GM18870 (cell line): ENCODE measurements at regions not wholly inside any gene's neighbourhood (a gene's known extent, or its start where the extent isn't known, plus 50 kb on each side); places are given as distances from the start of the nearest gene placed in this dataset.
"Not testable (repeated sequence)": the region's sequence is repeated elsewhere in the genome, so short reads cannot be mapped to it uniquely, and the experiment has no call there.

ENCODE experiments used
- ATAC-seq: cut with Tn5 transposase; IDR thresholded peaks from one replicate; pipeline ENCODE4 v1.9.1; 2021; ENCODE audit warnings: moderate library complexity; ENCODE audit not compliant: unreplicated experiment

GRCh38 chr10:33666686-33667480 is 332.4 kb upstream of the NRP1 start:
- no peak for ATAC-seq

GRCh38 chr10:33665501-33665900 is 331.0 kb upstream of the NRP1 start:
- no peak for ATAC-seq

DNA sequence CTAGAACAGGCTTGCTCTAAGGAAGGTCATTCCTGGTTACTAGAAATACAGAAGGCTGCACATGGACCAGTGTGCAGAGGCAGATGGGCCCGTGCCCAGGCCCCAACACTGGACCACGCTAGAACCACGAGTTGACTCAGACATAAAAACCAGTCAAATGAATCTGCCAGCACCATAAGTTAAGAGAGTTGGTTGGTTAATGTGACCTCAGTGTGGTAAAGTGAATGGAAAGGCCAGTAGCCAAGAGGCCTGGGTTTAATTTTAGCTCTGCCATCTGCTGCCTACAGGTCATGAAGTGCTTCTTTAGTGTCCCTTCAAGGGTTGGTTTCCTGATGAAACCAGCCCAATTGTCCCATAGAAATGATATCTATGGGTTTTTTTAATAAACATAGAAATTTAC is 329.6 kb upstream of the NRP1 start:
- no peak for ATAC-seq

GRCh38 chr10:33661580-33662336 is 327.3 kb upstream of the NRP1 start:
- ATAC-seq, result no peak

DNA sequence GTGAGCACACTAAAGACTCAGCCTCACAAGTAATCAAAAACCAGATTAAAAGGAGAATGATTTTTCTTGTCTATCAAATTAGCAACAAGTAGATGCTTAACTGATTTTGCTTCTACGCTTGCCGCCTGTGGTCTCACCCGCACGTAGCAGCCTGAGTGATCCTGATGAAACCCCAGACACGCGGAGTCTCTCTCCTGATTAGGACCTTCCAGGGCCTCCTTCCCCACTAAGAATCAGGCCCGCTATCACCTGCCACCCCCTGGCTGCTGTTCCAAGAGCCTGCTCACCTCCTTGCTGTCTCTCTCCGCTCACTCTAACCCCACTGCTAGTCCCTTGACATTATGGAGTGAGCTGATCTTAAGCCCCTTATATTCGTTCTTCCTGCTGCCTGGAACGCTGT is 325.9 kb upstream of the NRP1 start:
- ATAC-seq, result no peak

- no peak for ATAC-seq
Observed at GRCh38 chr10:33657913-33658312, 323.4 kb upstream of the NRP1 start.

DNA sequence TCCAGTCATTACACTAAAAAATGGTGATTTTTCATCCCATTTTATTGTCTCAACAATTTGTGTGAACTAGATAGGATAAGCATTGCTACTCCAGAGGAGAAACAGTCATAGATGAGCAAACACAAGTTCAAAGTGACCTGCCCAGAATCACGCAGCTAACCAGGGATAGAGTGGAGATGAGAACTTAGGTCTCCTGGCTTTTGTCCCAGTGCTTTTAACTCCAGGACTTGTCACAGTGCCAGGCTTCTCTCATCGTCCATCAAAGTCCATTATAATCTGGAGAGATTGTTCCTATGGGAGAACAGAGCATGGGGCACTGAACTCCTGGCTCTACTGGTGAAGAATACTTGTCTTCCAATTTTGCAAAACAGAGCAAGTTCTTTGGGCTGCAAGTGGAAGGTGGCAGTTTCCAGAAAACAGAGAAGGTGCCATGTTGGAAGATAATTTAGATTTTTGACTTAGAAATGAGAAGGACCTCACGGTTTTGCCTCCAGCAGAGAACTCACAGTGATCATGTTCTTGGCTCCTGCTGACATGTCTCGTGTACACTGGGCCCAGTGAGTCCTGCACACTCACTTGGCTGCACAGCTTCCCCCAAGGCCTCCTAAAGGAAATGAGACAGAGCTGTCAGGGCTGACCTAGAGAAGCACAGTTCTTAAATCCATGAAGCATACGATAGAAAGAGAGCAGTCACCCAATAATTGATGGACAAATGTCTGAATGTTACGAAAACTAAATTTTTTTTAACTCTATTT is 322.9 kb upstream of the NRP1 start:
- no peak for ATAC-seq

DNA sequence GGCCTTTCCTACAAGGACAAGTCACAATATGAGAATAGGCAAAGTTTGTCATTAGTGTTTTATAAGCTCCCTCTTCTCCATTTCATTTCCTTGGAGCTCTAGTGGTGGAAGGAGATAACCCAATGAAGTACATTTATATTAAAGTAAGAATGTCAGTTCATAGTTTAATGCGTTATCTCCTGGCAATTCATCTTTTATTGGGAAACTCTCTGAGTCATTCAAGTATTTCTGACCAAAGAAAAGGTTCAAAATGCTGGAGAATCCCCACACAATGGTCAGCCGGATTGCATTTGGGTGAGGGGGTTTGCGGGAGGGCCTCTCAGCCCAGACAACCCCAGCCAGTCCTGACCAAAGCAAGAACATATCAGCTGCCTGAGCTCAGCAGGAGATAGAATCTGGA is 321.5 kb upstream of the NRP1 start:
- ATAC-seq, result no peak

GRCh38 chr10:33655165-33655815 is 320.8 kb upstream of the NRP1 start:
- no peak for ATAC-seq

- no peak for ATAC-seq
Observed at GRCh38 chr10:33653584-33654367, 319.3 kb upstream of the NRP1 start.

- ATAC-seq, result no peak
Observed at GRCh38 chr10:33652870-33653269, 318.4 kb upstream of the NRP1 start.

GRCh38 chr10:33650131-33650530 is 315.7 kb upstream of the NRP1 start:
- not testable (repeated sequence) for ATAC-seq

DNA sequence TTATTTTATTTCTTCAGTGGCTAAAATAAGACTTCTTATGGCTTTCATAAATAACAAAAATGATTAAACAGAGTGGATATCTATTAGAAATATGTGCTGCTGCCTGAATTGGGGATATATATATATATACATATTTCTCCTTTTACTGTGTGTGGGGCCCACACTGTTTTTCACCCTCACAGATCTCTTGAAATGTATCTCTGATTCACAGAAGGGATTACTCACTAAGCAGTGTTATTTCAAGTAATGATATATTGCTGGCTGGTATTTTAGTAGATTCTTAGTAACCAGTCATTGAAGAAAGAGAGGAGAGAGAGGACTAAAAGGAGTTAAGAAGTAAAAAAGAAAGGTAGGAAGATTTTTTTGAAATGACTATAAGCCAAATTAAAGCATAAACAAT is 308.6 kb upstream of the NRP1 start:
- ATAC-seq, result no peak

- no peak for ATAC-seq
Observed at GRCh38 chr10:33638891-33639290, 304.4 kb upstream of the NRP1 start.

DNA sequence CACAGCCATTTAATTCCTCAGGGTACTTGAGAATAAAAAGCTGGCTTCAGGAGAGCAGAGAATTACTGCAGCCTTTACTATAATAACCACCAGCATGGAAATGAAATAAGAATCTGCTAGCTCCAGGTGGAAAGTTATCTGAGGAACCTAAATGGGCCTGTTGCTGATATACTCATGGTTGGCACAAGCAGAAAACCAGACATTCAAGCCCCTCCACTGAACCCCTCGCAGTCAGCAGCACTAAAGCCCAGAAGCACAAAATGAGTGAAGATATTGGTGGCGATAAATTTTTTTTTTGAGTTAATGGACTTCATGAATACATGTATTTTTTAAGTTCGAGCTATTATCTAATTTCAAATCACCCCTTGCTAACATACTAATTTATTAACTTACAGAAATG is 303.9 kb upstream of the NRP1 start:
- ATAC-seq, result no peak

DNA sequence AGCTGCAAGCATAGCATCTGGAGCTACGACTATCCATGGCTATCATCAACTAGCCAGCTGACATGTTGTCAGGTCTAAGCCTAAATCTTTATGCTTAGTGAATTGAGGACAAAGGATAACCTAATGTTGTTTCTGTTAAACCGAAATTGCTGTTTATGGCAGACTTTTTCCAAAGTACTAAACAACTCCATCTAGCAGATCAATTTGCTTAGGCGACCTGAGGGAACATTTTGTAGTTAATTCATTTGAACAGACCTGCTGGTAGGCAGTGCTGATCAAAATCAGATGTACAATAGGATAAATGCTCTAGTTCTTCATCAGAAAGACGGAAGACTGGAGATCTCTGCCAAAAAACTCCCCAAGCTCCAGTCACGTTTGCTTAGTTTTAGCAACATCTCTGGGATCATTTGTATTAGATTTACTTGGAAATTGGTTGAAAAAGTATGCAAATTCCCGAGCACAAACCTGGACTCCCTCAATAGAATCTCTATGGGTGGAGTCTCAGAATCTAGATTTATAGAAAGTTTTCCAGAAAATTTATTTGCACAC is 301.6 kb upstream of the NRP1 start:
- no peak for ATAC-seq

DNA sequence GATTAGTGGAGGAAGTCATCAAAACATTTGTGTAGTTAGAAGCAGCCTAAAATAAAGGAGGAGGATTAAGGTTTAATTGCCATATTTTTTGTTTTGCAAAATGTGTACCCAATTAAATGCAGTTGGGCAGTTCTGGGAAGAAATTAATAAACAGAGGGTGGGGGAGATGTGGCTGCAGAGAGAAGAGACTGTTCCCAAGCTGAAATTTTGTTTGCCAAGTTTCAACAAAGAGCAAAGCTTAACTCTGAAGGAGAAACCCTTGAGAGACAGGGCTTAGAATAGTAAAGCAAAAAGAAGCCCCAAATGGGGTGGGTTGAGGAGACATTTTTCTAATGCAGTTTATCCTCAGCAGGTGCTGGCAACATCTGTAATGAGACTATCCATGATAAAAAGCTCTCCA is 298.0 kb upstream of the NRP1 start:
- ATAC-seq, result no peak

DNA sequence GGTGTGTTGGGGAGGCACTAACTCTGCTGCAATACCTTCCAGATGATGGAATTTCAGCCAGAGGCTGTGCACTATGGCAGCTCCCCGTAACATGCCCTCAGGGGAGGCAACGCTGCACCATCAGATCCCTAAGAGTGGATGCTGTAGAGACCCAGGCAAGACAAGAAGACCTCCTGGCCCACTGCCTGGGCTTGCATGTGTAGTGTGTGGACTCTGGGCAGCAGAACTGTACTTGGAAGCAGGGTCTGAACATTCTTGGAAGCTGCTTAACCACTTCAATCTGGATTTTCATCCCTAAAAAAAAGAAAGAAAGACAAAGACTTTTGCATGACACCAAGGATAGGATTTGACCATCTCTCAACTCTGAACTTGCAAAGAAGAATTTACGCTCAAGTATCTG is 297.5 kb upstream of the NRP1 start:
- no peak for ATAC-seq

GRCh38 chr10:33630761-33631160 is 296.3 kb upstream of the NRP1 start:
- ATAC-seq, result no peak

- no peak for ATAC-seq
Observed at GRCh38 chr10:33627611-33628010, 293.1 kb upstream of the NRP1 start.
